ENCODE measurements at regions not wholly inside any gene's neighbourhood (a gene's known extent, or its start where the extent isn't known, plus 50 kb on each side); places are given as distances from the start of the nearest gene placed in this dataset.
A peak's percentile ranks its signal among the peaks of the same experiment; 100 is the strongest.

GRCh38 chr3:189455641-189456417 is 175.4 kb upstream of the TP63 start:
- DNase-seq, result no peak

DNA sequence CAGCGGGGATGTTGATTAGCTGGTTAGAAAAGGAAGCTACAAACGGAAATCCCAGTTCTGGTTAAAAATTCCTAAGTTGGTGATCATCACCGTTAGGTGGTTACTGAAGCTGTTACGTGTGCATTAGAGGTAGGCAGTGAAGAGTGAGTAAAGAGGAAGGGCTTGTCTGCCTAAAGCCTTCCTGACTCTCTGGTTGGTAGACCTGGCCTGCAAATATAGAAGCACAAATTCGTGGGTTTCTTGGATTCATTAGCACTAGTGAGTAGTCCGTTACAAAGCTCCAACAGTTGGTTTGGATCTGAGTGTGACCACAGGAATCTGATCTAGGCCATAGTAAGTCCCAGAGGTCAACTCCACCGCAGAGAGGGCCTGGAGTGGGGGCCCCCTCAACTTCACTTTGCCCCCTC is 174.0 kb upstream of the TP63 start:
- DNase-seq, result peak; percentile 60

GRCh38 chr3:189457631-189458412 is 173.4 kb upstream of the TP63 start:
- no peak for DNase-seq

- peak; percentile 84 for DNase-seq
Observed at GRCh38 chr3:189458528-189458927, 172.7 kb upstream of the TP63 start.

DNA sequence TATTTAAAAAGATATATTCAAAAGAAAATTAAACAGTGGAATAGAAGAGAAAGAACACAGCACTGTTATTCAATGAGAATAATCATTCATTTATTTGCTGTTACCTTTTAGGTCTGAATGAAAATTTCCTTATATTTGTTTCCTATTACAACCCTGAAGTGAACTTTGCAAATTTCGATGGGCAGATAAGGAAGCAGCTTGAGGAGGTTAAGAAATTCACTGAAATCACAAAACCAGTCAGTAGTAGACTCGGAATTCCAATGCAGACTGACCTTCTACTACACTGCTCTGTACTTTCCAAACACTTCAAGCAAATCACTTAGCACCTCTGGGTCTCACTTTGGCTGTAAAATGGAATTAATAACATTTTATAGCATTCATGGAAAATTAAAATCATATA is 172.0 kb upstream of the TP63 start:
- DNase-seq, result no peak

- no peak for DNase-seq
Observed at GRCh38 chr3:189460511-189460910, 170.7 kb upstream of the TP63 start.

DNA sequence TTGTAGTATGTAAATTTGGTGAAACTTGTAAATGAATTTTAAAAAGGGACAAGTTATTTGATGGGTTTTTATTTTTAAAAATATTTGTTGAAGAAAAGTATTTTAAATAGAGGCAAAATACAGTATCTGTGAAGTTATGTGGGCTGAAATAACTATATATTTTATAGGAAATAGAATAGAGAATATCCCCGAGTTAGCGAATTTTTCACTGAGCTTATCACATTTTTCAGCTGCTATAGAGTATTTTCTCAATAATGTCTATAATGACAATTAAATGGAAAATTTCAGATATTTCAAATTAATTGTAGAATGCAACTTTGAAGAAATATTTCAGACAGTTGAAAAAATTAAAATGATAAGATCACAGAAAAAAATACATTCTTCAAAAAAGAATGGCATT is 166.4 kb upstream of the TP63 start:
- DNase-seq, result no peak

GRCh38 chr3:189466004-189466403 is 165.2 kb upstream of the TP63 start:
- DNase-seq, result no peak

- DNase-seq, result no peak
Observed at GRCh38 chr3:189467451-189467850, 163.7 kb upstream of the TP63 start.

DNA sequence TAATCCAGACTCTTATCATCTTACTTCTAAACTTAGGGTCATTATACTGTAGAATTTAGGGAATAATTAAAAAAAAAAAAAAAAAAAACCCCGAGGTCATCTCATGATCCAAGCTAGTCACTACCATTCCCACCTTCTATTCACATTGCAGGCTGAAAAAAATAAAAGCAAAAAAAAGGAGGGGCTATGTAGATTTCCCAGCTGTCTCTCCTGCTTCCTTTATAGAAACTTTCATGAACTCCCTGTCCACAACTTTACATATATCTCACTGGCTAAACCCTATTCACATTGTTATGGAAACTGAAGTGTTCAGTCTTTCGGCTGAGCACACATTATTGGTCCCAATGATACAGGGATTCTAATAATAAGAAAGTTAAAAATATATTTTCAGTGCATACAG is 156.2 kb upstream of the TP63 start:
- DNase-seq, result no peak

DNA sequence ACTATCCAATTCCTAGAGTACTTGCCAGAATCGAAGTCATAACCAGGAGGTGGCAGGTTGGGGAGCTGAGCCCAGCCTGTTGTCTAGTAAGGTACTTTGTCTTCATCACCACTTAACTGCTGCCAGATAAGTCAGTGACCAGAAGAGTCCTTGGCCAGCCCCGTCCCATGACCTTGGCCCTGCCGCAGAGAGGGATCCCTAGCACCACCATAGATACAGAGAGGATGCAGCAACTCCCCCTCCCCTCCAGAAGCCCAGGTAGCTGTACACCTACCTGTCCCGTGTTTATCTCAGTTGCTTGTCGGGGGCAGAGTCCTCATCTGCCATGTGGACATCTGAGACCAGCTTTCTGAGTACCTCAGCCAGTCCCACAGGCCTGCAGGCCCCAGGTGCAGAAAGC is 153.6 kb upstream of the TP63 start:
- no peak for DNase-seq

DNA sequence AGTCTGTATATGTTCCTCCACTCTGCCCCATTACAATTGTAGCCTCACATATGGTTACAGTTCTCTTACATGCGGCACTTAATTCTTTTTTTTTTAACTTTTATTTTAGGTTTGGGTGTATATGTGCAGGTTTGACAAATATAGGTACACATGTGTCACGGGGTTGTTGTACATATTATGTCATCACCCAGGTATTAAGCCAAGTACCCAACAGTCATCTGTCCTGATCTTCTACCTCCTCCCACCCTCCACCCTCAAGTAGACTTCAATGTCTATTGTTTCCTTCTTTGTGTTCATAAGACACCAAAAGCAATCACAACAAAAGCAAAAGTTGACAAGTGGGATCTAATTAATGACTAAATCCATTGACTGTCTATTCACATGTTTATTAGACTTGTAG is 144.6 kb upstream of the TP63 start:
- no peak for DNase-seq

GRCh38 chr3:189488241-189488767 is 142.9 kb upstream of the TP63 start:
- peak; percentile 90 for DNase-seq

DNA sequence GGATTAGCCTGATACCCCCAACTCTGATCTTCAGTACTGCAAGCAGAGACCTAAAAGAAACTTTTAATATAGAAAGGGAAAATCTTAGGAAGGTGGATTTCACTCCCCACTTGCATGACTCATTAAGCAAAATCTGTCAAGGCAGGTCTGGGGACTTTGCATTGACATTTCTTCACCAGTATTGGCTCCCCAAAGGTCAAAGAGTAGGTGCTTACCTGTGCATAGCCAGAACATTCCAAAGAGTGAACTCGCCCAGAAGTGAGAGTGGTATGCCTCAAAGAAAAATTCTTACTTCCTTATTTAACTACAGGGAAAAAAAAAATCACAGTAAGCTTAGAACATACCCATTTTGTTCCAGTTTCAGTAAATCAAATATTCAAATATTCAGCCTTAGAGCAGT is 140.9 kb upstream of the TP63 start:
- no peak for DNase-seq

DNA sequence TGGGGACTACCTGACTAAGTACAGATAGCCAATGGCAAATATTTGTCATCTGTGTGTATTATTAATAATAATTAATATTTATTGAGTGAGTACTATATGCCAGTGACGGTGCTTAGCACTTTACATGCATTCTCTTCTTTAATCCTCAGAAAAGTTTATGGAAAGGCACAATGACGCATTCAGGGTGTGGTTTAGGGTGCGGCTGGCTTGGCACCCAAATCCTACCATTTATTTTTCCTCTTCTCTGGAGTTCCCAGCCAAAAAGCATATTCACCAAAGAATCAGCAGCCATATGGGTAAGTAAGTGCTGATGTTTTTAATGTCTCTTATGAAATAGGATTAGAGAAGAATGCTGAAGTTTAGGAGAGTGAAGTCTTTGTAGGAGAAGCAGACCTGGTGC is 140.4 kb upstream of the TP63 start:
- DNase-seq, result no peak

- no peak for DNase-seq
Observed at GRCh38 chr3:189491831-189492230, 139.4 kb upstream of the TP63 start.

- no peak for DNase-seq
Observed at GRCh38 chr3:189493271-189493670, 137.9 kb upstream of the TP63 start.

GRCh38 chr3:189494632-189495031 is 136.6 kb upstream of the TP63 start:
- no peak for DNase-seq

GRCh38 chr3:189496375-189497138 is 134.6 kb upstream of the TP63 start:
- DNase-seq, result no peak

DNA sequence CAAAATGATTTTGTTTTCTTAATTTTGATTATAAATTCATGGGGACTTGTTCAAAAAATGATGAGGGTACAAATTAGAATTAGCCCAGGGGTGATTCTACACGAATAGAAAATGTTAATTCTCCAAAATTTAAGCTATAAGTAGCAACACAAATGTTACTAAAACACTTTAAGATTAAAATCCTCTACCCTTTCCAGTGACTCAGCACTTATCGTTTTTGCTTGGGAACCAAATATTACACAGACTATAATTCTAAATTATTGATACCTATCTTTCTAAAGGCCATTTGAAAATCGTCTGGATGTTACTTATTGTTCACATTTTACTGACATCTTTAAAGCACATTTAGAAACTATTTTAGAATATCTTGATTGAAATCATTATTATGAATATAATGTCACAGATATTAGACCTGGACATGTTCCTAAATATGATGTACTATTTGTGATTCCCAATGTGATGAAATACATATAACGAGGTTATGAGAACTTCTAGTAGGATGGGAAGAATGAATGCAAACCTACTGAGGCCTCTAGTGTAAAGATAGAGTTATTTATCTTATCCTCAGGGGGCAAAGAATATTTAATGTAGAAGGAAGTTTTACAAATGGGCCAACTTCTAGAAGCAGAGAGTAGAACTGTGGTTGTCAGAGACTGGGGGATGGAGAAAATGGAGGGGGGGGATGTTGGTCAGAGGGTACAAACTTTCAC is 132.0 kb upstream of the TP63 start:
- no peak for DNase-seq

DNA sequence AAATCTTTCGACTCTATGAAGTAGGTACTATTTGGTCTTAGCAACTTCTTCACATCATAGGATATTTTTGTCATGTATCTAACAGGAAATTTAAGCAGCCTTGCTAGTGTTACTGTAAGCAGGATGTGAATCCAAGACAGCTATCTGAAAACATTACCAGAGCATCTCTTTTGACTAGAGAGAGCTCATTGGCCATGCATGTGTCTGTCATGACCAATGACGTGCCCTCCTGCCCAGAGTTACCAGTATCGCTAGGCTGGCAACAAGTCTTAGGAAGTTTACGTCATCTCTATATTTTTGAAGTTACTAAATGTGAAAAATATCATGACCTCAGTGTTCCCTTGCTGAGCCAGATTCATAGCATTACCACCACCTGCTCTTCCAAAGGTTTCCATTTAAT is 130.9 kb upstream of the TP63 start:
- DNase-seq, result no peak

DNA sequence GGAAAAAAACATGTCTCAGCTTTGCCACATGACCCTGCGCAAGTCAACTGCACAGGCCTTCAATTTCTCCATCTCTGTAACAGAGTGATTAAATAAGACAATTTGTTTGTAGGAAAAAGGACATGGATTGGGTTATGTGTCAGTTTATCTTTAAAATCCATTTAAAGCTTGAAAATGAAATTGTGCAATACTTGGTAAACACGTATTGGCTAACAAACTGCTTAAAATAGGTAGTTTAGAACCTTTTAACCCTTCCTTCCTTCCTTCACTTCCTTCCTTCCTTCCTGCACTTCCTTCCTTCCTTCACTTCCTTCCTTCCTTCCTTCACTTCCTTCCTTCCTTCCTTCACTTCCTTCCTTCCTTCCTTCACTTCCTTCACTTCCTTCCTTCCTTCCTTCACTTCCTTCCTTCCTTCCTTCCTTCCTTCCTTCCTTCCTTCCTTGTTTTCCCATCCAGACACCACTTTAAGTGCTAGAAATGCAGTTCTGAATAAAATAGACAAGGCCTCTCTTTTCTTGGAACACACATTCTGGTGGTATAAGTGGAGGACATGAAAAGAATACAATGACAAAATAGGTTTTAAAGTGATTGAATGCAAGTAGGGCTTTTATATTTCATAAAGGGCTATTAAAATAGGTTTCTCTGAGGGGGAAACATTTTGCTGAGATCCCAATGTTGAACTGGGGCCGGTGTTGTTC is 130.2 kb upstream of the TP63 start:
- no peak for DNase-seq
